MV-4-11 (cell line): ENCODE measurements at regions not wholly inside any gene's neighbourhood (a gene's known extent, or its start where the extent isn't known, plus 50 kb on each side); places are given as distances from the start of the nearest gene placed in this dataset.
"Not testable (repeated sequence)": the region's sequence is repeated elsewhere in the genome, so short reads cannot be mapped to it uniquely, and the experiment has no call there.

ENCODE experiments used
- DNase-seq: peaks from one replicate; lab custom pipeline; 2025; lab: John Stamatoyannopoulos, UW

DNA sequence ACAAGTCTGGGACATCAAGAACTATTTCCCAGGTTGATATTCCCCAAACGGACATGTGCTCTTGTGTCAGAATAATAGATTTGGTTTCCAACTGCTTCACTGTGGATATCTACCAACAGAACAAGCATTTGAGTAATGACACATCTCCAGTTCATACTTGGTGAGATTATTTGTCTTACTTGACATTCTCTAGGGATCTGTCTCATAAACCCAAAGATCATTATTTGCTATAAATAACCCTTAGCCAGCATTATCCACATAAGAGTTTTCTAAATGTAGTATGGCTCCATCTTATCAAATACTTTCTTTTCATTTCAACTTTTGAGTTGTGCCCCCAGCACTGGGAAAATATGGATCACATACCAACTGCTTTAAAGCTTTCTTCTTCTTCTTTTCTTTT, 1063.9 kb upstream of the CDH18 start:
- DNase-seq = no peak

GRCh38 chr5:21049901-21050300, 1061.9 kb upstream of the CDH18 start:
- no peak for DNase-seq

GRCh38 chr5:21030981-21031380, 1043.0 kb upstream of the CDH18 start:
- no peak for DNase-seq

DNA sequence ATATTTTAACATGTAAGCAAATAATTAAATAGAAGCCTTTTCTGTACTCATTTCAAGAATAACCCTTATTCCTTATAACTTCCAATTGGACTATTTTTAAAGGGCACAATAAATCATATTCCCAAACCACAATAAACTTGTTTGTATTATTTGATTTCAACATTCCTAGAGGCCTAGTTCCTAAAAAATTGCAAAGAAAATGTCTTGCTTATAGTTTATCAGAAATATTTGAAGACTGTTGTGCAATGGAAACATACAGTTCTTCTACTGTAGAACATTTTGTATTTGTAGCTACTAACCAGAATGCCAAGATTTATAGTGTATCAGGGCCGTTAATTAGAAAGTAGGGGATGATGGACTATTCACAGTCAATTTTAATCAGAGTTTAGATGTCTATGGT, 1037.0 kb upstream of the CDH18 start:
- DNase-seq = no peak

DNA sequence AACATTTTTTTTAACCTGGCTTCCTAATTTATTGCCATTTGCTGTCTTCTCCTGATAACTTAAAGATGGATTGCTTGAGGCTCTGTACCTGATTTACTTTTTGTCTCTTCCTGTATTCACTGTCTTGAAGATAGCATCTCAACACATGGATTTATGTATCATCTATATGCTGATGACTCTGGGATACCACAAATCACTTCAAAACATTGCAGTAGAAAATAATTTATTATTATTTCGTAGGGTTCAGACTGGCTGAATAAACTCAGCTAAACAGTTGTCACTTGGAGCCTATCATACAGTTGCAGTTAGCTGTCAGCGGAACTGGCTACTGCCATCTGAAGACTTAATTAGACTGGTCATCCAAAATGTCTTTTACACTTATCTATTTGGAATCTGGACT, 1025.2 kb upstream of the CDH18 start:
- DNase-seq = no peak

GRCh38 chr5:21007781-21008180, 1019.8 kb upstream of the CDH18 start:
- no peak for DNase-seq

DNA sequence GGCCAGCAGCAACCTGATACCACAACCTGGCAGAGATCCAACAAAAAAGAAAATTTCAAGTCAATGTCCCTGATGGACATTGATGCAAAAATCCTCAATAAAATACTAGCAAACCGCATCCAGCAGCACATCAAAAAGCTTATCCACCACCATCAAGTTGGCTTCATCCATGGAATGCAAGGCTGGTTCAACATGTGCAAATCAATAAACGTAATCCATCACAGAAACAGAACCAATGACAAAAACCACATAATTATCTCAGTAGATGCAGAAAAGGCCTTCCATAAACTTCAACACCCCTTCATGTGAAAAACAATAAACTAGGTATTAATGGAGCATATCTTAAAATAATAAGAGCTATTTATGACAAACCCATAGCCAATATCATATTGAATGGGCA, 1000.9 kb upstream of the CDH18 start:
- DNase-seq = not testable (repeated sequence)

DNA sequence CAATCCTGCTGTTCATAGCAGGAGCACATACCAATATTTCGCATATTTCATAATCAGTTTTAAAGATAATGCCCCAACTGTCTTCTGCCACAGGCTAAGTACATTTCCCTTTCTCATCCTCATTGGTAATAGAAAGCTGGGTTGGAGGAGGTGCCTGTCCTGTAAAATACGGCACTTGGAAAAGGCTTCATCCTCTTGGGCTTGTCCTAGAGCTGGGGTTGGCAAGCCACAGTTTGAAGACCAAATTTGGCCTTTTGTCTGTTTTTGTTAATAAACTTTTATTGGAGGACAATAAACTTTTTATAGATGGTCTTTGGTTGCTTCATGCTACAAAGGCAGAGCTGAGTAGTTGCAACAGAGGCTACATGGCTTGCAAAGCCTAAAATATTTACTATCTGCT, 997.8 kb upstream of the CDH18 start:
- DNase-seq = no peak

DNA sequence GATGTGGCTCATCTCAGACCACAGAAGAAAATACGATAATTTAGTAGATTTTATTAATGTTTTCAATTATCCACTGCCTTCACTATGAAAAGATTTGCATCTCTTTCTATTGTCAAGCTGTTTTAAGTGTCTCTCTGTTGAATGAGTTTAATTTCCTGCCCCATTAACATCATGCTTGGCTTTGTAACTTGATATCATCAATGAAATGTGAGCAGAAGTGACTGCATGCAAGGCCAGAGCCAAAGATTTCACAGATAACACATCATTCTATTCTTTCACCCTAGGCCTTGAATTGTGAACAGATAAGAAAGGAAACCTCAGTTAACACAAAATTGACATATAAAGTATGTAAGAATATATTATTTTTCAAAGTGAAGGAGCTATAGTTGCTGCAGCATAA, 986.4 kb upstream of the CDH18 start:
- DNase-seq = no peak

GRCh38 chr5:20972419-20972925, 984.5 kb upstream of the CDH18 start:
- DNase-seq = no peak

DNA sequence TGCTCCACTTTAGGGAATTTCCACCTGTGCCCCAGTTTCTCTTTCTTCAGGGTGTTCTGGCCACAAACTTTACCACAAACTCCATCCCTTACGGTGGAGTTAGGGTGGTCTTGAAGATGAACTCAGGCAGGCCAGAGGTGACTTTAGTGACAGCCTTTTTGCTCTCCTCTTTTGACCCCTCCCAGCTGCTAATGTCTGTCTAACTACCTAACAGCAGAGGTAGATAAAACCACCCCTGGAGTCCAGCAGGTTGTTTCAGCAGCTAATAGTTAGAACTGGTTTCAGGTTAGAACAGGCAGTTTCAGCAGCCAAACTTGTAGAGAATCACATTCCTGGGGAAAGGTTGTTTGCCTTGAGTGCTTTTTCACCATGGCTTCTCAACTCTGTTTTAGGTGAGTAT, 971.3 kb upstream of the CDH18 start:
- no peak for DNase-seq

- no peak for DNase-seq
Measured at GRCh38 chr5:20958641-20959040, 970.6 kb upstream of the CDH18 start.

GRCh38 chr5:20956134-20956533, 968.1 kb upstream of the CDH18 start:
- no peak for DNase-seq

DNA sequence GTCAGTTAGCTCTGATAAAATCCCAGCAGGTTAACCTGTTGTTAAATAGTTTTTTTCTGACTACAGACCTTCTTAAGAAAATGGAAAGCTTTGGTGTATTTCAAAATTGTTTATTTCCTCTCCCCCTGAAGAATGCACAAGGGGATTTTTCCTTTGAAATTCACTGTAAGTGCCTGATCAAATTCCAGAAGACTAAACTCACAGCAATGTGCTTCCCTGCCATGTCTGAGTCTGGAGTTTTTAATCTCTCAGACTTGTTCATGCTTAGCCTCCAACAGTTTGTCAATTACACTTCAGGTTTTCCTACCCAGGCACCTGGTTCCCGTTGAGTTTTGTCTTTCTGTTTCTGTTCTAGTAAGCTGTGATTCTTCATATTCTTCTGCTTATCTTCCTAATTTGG, 961.6 kb upstream of the CDH18 start:
- no peak for DNase-seq

DNA sequence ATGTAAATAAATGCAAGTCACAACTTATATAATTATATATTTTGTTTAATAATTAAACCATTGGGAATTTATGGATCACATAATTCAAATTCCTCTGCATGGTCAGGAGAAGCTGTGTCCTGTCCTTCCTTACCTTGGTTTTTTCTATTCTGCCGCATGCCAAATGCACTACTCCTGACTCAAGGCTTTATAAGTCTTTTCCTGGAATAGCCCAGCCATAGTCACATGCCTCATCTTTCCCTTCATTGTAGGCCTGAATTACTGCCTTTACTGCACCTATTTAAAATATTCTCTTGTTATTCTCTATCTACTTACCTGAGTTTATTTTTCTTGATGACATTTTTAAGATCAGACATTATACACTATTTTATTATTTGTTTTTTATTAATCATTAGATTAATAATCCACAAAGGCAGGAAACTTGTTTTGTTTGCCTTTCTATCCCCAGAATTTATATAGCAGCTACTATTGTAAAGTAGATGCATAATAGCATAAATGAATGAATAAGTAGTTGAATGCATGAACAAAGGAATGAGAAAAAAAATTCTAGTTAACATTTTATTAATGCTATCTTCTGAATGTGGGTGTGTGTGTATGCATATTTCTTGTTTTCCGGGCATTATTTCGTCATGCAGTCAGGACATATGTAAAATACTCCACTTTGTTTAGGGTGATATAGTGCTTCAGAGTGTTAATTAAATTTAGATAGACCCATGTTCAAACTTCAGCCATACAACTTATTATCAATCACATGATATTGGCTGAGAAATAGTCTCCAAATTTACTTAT, 955.4 kb upstream of the CDH18 start:
- DNase-seq = not testable (repeated sequence)

DNA sequence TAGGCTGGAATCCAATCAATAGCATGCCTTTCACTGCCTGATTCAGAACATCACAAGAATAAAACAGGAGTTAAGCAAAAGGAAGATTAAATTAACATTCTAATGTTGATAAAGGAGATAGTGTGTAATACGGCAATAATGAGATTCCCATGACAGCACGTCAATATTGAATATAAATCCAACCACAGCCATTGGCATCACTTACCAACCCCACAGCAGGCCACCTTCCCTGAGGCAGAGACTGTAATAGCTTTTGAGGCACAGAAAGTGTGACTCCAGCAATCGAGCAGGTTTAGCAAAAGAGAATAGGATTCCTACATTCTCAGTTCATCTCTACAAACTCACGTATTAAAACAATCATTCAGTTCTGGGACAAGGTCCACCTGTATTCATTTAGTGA, 954.6 kb upstream of the CDH18 start:
- DNase-seq = not testable (repeated sequence)

- DNase-seq = not testable (repeated sequence)
Measured at GRCh38 chr5:20940786-20941185, 952.8 kb upstream of the CDH18 start.

GRCh38 chr5:20890936-20891335, 902.9 kb upstream of the CDH18 start:
- DNase-seq = not testable (repeated sequence)

DNA sequence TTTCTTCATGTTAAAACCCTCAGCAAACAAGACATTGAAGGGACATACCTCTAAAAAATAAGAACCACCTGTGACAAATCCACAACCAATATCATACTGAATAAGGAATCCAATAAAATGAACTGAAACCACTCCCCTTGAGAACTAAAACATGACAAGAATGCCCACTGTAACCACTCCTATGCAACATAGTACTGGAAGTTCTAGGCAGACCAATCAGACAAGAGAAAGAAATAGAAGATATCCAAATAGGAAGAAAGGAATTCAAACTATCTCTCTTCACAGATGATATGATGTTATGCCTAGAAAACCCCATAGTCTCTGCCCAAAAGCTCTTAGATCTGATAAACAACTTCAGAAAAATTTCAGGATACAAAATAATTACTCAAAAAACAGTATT, 887.7 kb upstream of the CDH18 start:
- DNase-seq = not testable (repeated sequence)

GRCh38 chr5:20865892-20866291, 877.9 kb upstream of the CDH18 start:
- not testable (repeated sequence) for DNase-seq

DNA sequence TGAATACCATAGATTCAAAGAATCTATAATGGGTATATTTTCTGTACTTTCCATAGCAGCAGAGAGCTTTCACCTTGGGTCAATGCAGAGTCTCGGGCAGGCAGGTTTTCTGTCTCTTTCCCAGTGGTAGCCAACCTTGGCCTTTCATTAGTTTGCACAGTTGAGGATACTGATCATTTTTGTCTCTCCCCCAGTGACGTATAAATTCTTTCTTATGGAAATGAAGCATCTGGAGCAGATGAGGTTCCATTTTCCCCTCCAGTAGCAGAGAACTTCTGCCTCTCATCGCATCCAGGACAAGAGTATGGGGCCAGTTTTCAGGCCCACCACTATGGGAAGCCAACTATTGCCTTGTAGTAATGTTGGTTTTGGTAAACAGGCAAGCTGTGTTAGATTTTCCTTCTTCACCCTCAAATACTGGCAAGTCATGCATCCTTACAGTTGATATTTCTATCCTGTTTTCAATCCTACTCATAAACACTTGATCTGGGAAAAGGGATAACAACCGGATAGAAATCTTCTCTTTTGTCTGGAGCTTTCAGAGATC, 845.2 kb upstream of the CDH18 start:
- DNase-seq = no peak

GRCh38 chr5:20832204-20833080, 844.4 kb upstream of the CDH18 start:
- DNase-seq = no peak

GRCh38 chr5:20825951-20826350, 838.0 kb upstream of the CDH18 start:
- DNase-seq = not testable (repeated sequence)
